GM19468 (cell line): ENCODE measurements at regions not wholly inside any gene's neighbourhood (a gene's known extent, or its start where the extent isn't known, plus 50 kb on each side); places are given as distances from the start of the nearest gene placed in this dataset.
"Not testable (repeated sequence)": the region's sequence is repeated elsewhere in the genome, so short reads cannot be mapped to it uniquely, and the experiment has no call there.

Source experiments
- ATAC-seq: cut with Tn5 transposase; IDR thresholded peaks from one replicate; pipeline ENCODE4 v1.9.1; 2021; ENCODE audit warnings: mild to moderate bottlenecking, moderate library complexity, moderate number of reproducible peaks; ENCODE audit not compliant: unreplicated experiment; ENCODE audit errors: extremely low read depth

DNA sequence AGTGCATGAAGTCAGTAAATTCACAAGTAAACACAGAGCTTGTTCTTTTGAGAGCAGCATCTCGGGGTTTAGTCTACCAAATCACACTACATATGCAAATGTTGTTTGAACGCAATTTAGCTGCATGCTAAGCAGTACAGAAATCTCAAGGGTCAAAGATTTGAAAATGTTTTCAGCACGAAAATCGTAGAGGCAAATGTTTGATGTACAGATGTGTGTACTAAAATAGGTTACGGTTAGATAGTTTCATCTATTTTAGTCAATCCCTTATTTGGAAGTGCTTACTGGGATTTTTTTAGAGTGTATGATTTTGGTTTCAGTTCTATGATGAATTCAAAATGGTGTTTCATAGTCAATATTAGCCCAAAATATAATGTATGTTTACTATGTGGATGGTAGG lies 1928.2 kb upstream of the TENM3 start:
- no peak for ATAC-seq

DNA sequence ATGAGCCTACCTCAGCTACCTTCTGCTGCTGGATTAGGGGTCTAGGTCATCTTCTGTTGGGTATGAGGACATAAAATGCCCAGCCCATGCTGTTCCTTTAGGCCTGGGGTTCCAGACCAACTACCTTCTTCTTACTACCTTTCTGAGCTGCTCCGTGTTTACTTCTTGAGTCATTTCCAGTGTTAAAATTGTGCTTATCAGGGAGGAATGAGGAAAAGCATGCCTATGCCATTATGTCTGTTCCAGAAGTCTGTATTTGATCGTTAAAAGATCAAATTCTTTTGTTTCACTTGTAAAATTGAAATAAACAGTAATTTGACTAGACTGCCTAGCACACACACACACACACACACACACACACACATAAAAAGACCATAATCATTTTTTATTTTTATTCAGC lies 1912.7 kb upstream of the TENM3 start:
- no peak for ATAC-seq

DNA sequence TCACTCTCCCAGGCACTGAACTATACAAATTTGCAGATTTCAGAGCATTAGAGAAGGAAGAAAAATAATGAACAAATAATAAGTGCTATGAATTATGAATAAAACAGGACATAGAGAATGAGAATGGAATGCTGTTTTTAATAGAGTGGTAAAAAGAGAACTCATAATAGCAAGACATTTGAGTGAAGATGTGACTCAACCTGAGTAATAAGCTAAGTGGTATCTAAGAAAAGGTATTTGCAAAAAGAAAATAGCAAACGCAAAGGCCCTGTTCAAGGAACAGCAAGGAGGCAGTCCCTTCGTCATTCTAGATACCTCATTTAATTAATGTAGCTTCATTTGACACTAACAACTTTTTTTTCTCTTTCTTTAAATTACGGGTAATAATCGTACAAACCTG lies 1910.0 kb upstream of the TENM3 start:
- no peak for ATAC-seq

DNA sequence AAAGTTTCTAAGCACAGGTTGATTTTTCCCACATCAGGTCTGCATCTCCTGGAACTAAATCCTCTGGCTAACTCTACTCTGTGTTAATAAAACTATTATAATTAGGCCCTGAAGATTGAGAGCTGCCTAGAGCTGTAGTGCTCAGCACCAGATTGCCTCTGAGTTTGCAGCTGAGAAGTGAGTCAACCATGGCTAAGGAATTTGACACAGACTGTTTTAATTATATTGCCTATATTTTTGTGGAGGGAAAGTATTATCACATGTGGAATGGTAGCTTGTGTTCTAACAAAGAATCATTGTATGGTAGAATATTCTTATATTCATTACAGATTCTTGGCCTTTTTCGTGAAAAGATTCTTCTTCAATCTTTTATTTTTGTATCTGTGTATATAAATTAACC lies 1907.6 kb upstream of the TENM3 start:
- no peak for ATAC-seq

DNA sequence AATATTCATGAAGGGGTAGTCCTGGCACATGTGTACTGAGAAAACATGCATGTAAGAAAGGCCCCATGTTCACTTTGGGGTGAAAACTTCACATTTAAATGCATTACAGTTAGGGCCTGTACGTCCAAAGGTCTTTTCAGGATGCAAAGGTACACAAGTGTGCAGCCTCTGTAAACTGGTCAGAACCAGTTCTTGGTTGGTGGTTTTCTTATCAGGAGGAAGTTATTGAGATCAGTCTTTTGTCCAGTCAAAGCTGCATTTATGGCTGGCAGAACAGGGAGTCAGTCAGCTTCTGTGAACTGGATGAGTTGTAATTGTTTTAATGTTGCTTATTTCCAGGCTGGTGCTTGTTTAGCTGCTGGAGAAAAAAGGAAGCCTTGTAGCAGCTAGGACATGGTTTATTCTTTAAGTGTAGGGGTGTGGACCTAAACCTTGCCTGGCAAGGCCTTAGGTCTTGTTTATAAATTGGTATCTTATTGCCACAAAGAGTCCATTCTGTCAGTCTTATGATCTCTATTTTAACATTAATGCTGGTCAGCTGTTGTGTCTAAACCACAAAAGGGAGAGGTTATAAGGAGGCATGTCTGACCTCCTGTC lies 1906.6 kb upstream of the TENM3 start:
- no peak for ATAC-seq

DNA sequence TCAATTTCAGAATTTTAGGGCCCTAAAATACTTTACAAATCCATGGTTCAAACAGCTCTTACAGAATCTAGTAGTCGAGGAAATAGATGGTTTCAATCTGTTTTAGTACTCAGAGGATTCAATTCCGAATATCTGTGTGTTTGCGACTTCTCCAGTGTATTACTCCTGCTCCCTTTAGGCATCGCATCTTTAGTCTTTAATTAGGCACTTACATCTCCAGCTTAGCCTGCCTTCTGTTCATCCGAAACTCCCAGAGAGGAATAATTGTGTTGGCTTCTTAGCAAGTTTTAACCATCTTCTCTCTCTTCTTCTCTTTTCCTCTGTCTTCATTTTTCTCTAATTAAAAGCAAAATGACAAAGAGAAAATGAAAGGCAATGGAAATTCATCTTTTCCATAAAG lies 1901.3 kb upstream of the TENM3 start:
- ATAC-seq, result no peak

DNA sequence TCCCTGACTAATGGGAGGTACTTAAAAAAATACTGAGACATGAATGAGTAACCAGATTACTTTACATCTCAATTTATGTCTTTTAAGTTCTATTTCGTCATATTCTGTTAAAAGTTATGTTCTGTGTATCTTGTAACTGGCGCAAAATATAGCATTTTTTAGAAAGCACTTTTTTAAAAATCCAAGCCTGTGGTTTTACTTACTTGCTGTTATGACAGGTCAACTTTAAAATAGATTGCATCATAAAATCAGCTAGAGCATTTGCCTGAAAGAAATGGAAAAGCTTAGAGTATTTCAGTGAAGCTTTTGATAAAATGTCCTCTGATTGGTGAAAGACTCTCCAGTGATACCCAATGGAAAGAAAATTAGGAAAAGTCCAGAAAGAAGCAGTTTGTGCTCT lies 1892.3 kb upstream of the TENM3 start:
- no peak for ATAC-seq

DNA sequence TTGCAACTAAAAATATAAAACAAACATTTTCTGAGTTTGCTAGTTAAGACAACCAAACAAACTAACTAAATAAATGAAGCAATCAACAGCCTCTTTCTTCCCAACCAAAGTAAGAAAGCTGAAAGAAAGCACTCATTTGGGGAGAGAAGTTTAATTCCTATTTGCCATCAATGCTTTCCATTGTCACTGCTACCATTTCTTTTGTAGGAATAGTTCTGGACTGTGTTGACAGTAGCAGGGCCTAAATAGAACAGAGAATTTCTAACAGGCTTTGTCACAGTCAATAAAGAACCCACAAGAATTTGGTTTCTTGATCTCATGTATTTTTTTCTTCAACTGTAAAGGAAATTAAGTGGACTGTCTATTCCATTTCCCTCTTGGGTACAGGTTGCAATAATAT lies 1886.4 kb upstream of the TENM3 start:
- no peak for ATAC-seq

DNA sequence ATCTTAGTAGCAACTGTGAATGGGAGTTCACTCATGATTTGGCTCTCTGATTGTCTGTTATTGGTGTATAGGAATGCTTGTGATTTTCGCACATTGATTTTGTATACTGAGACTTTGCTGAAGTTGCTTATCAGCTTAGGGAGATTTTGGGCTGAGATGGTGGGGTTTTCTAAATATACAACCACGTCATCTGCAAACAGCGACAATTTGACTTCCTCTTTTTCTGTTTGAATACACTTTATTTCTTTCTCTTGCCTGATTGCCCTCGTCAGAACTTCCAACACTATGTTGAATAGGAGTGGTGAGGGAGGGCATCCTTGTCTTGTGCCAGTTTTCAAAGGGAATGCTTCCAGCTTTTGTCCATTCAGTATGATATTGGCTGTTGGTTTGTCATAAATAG lies 1883.1 kb upstream of the TENM3 start:
- ATAC-seq, result not testable (repeated sequence)

DNA sequence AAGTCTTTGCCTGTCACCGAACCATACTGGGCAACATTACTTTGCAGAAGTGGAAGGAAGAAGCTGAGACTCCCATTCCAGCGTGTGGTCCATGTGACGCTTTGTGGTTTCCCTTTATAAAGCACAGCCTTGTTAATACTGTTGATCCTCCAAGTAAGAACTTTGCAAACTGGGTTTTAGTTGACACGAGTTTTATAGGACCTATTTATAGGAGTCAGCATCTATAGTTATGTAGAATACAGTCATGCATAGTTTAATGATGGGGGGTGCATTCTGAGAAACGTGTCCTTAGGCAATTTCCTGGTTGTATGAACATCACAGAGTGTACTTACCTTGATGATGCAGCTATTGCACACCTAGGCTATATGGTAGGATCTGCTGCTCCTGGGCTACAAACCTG lies 1879.4 kb upstream of the TENM3 start:
- ATAC-seq, result no peak

DNA sequence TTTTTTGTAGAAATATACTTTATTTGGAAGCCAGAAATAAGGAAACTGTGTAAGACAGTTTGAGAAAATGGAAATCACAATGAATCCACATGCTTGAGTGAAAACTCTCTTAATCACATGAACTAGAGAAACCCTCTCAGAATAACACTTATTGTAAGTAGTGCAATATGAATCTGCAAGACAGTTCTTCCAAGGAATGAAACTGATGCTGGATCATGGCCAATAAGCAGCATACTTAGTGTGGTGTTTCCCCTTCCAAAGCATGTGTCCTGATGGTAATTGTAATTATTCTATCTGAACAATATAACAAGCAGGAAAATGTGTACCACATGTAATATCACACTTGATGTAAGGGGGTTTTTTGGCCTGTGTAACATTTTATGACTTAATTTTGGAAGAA lies 1870.5 kb upstream of the TENM3 start:
- no peak for ATAC-seq

DNA sequence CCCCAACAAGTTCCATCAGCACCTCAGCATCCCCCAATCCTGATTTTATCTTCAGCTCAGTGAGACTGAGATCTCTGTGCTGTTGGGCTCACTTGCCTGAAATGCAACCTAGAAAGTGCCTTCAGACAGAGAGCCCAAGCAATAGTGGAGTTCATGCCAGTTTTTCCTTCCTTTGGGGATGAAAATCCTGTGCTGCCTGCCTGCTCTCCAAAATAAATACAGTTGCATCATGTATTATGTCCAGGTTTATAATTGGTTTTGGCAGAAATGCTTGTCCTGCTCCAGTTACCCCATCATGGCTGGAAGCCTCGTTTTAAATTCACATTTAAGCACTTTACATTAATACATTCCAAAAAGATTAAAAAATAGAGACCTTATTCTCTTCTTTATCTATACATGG lies 1865.5 kb upstream of the TENM3 start:
- no peak for ATAC-seq

DNA sequence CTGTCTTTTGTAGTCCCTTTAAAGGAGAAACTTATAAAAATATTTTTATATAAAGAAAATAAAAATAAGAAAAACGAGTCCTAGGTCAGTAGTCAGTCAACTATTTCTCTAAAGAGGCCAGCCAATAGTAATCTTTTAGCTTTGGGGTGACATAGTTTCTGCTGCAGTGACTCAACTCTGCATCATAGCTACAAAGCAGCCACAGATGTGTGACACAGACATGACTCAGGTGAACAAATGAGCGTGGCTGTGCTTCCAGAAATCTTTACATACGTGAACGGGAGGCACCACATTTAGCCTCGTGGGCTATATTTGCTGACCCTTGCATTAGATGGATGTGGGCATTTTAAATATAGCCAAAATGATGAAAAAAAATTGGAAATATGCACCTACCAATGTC lies 1862.5 kb upstream of the TENM3 start:
- no peak for ATAC-seq

DNA sequence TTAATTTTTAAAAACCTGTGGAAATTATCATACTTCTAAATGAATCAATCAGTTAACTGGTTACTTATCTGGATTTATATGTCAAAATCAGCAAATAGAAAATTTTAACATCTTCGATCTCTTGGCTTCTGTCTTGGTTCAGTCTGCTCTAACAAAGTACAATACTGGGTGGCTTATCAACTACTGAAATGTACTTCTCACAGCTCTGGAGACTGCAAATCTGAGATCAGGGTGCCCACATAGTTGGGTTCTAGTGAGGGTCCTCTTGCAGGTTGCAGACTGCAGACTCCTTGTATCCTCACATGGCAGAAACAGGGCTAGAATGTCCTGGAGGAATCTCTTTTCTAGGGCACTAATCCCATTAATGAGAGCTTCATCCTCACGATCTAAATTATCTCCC lies 1851.6 kb upstream of the TENM3 start:
- ATAC-seq, result no peak

DNA sequence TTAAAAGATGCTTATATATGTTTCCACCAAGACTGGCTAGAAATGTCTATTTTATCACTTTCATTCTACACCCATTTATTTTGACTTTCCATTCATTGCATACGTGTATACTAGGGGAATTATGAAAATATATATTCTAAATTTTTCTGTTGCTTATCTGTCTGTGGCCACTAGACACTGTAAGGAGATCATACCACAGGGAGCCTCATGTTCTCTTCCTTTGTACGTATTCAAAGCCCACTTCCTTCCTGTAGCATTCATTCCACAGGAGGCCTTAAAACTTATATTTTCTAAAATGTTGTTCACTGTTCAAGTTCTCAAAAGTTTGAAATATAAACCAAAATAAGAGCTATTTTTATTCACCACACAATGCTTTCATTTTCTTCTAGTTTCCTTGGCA lies 1848.9 kb upstream of the TENM3 start:
- ATAC-seq, result no peak

DNA sequence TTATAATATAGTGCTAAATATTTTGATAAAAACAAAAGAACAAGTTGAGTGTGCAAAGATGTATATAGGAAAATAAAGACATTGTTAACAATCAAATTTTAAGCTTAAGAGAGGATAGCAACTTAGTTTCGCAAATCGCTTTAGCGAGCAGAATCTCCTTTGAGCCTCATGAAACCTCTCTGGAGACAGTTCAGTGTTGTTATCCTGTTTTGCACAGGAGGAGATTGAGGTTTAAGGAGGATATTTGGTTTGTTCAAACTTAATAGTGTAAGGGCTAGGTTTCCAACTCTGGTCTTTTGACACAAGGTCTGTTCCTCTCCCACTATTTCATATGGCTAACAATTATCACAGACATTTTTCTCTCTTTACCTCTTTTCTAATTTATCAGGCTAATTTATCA lies 1848.5 kb upstream of the TENM3 start:
- ATAC-seq, result no peak

DNA sequence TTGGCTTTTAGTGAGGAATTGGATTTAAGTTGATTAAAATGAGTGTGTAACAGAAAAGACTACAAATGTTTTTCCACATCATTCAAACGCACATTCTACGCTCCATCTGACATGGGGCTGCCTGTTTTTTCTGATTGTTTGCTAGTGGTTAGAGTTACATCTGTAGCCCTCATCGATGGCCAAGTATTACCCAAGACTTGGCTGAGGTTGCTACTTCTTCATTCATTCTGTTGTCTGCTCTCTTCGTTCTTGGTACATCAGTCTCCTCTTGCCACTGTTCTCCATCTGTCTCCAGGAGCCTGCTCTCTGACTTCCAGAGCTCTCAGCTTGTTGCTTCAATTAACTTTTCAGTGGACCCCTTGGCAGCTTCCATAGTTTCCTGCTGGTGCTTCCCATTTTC lies 1844.6 kb upstream of the TENM3 start:
- no peak for ATAC-seq

DNA sequence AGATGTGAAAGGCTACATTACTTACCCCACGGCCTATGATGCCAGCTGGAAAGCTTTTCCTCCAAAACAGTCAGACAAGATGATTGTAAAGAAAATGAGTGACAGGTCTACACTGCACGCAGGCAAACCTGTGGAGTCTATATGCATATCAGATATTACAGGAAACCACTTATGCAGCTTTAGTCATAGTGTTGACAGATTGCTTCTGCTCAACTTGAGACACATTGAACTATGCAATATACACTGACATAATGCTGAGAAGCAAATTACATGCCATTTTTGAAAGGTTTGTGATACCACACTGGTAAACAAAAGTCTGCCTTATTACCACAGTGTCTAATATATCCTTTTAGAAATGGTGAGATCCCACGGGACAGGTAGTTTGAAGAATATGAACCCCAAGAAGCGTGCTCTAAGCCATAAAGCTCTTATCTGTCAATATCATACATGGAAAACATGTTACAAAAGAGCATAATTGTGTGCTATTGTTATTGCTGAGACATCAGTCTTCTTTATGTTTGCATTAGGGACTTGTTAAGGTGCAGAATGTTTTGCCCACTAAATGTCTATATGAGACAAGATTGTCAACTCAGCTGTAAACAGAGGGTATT lies 1835.8 kb upstream of the TENM3 start:
- no peak for ATAC-seq

DNA sequence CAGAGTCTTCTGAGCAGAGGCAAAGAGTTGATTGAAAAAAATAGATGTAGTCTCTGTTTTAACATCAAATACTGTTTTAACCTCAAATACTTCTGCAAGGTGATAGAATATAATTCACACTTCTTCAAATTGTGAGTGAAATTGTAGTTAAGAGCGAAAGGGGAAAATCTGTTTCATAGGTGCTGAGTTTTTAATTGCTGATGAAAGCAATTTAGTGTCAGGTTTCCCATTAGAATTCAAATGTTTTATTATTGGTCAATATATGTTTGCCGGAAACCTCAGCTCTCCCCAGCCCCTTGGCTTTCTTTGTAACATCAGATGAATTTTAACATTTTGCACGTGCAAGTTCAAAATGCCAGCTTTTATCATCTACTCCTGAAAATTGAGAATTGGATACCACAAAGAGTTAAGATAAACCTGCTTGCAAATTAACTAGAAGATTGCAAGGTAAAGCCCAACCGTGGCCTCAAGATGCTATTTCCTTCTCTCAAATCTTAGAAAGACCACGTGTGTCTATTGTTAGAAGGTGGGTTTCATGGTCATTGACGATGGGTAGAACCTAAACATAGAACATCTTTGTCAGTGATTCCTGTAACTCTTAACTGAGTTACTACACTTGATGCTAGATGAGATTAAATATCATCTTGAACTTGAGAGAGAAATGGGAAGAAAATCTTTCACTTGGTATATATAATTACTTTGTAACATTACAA lies 1824.2 kb upstream of the TENM3 start:
- no peak for ATAC-seq

DNA sequence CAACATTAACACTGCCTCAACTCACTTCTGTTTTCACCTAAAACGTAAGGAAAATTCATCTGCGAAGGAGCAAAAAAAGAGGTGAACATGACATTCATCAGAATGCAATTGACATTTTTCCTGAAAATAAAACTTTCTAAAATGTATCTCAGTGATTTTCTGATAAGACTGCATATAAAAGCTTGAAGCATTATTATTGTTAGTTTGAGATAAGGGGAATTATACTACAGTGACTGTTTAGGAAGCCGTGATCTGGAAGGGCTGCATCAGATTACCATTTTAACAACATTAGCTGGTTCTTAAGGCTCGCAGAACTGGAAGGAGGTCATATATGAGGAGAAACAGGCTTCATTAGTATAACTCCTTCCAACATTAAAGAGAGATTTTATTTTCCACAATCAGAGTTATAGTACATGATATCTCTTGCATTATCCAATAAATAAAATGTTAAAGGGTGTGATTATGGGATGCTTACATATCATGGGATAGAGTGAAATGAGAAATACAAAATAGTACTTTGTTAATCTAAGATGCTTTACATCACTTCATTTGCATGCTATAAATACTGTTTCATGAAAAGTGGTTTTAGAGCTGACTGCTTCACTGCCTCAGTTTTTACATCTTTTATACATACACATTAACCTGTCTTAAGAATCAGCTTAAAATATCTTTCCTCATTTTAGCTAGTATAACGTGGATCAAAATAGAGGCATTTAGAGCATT lies 1820.1 kb upstream of the TENM3 start:
- ATAC-seq, result no peak

DNA sequence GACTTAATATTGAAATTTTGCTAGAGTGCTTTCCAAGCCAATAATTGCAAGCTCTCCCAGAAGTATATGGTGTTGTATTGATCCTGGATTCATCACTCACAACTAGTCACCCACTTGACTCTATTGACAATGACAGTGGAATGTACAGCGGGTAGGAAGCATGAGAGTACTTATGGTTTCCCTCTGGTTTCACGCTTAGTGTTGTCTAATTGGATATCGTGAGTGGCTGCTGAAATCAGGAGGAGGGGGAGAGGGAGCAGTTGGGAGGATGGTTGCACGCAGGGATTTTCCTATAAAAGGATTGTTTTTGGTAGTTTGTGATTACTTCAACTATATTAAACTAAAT lies 1819.5 kb upstream of the TENM3 start:
- ATAC-seq, result no peak
